Hepatocyte (in vitro differentiated cells): ENCODE measurements at regions not wholly inside any gene's neighbourhood (a gene's known extent, or its start where the extent isn't known, plus 50 kb on each side); places are given as distances from the start of the nearest gene placed in this dataset.
A peak's percentile ranks its signal among the peaks of the same experiment; 100 is the strongest.

Experiments used
- DNase-seq: peaks from one replicate; pipeline ENCODE4 v3.0.0-alpha.2; 2016; ENCODE audit warnings: low spot score
- H2AFZ ChIP-seq: fragments of 200-600 bp; sonication (generic); 2 replicates; pipeline ENCODE4 v1.6.0; 2016; ENCODE audit warnings: antibody characterized with exemption, mild to moderate bottlenecking
- H3K27ac ChIP-seq: fragments of 200-600 bp; sonication (generic); 2 replicates; pipeline ENCODE4 v1.5.1; 2016; ENCODE audit warnings: mild to moderate bottlenecking
- H3K27me3 ChIP-seq: fragments of 200-600 bp; sonication (generic); 2 replicates; pipeline ENCODE4 v1.6.1; 2016
- H3K36me3 ChIP-seq: fragments of 200-600 bp; sonication (generic); replicated peaks from 2 replicates; pipeline ENCODE4 v1.5.1; 2016; ENCODE audit warnings: low read depth; ENCODE audit not compliant: insufficient read depth
- H3K4me1 ChIP-seq: fragments of 200-600 bp; sonication (generic); 2 replicates; pipeline ENCODE4 v1.5.1; 2016; ENCODE audit warnings: mild to moderate bottlenecking, moderate library complexity; ENCODE audit not compliant: insufficient read depth
- H3K4me2 ChIP-seq: fragments of 200-600 bp; sonication (generic); 2 replicates; pipeline ENCODE4 v1.6.0; 2016
- H3K4me3 ChIP-seq: fragments of 200-600 bp; sonication (generic); 2 replicates; pipeline ENCODE4 v1.5.1; 2016; ENCODE audit warnings: mild to moderate bottlenecking
- H3K79me2 ChIP-seq: fragments of 200-600 bp; sonication (generic); 2 replicates; pipeline ENCODE4 v1.6.0; 2017; ENCODE audit warnings: mild to moderate bottlenecking
- H3K9me2 ChIP-seq: fragments of 200-600 bp; sonication (generic); replicated peaks from 2 replicates; pipeline ENCODE4 v1.6.0; 2017; ENCODE audit warnings: mild to moderate bottlenecking; ENCODE audit not compliant: insufficient read depth
- H3K9me3 ChIP-seq: fragments of 200-600 bp; sonication (generic); 2 replicates; pipeline ENCODE4 v1.5.1; 2016; ENCODE audit warnings: low read depth, mild to moderate bottlenecking
- H4K20me1 ChIP-seq: fragments of 200-600 bp; sonication (generic); 2 replicates; pipeline ENCODE4 v1.6.0; 2016; ENCODE audit warnings: mild to moderate bottlenecking; ENCODE audit not compliant: insufficient read depth, poor library complexity, severe bottlenecking
- EZH2 ChIP-seq: fragments of 200-600 bp; sonication (generic); IDR thresholded peaks from 2 replicates; pipeline ENCODE4 v1.6.1; 2016; ENCODE audit warnings: antibody characterized with exemption, mild to moderate bottlenecking, borderline replicate concordance
- EZH2phosphoT487 ChIP-seq: fragments of 200-600 bp; sonication (generic); IDR thresholded peaks from one replicate; pipeline ENCODE4 v1.6.1; 2018; ENCODE audit warnings: antibody characterized with exemption, mild to moderate bottlenecking, low read depth, moderate library complexity; ENCODE audit not compliant: unreplicated experiment, severe bottlenecking
- WGBS: methylation state at CpG from one replicate; pipeline ENCODE4 v1.1.6; 2016; ENCODE audit warnings: low lambda C conversion rate; ENCODE audit errors: missing lambda C conversion rate; 5-methylcytosine and 5-hydroxymethylcytosine counted together
- TF ChIP-seq, protein P1 (sequence below): fragments of 200-600 bp; sonication (generic); IDR thresholded peaks from 2 replicates; pipeline ENCODE4 v1.5.1; 2016; ENCODE audit warnings: antibody characterized with exemption, mild to moderate bottlenecking; ENCODE audit not compliant: poor library complexity

DNA sequence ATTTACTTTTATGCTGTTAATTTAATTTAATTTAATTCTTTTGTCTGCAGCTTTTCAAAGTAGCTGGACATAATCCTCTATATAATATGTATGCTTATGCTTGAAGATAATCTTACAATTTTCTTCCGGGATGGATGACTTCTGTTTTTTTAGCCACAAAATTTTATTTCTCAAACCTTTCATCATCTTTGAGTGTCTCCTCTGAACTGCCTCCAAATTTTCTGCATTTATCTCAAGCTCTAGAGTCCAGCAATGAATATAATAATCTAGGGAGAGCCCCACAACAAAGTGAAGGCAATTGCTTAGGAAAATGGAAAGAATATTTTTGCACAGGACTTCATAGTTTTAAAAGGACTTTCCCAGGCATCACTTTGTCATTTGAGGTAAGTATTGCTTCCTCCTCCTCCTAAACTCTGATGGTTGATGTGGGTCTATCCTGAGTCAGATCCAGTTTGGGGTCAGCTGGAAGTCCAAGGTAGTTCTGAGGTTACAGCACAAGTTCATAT is 53.7 kb upstream of the FAM3C start:
- H3K27ac ChIP-seq: peak overlapping the region; percentile 7

DNA sequence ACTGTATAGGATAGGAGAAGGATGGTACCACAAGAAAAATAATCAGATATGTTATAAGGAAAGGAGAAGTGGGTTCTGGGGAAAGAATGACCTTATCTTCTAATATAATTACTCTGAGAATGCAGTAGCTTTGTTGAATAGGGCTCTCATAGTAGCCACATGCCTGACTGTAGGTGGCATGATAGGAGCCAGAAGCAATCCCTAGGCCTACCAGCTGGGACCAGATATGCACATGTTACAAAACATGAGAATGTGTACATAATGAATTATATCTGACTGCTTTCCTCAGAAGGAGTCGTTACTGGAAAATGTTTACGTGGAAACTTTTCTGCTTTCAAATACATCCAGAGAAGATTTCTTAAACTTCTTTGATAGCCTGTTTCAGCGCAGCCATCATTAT is 53.2 kb upstream of the FAM3C start:
- Histone ChIP-seq H3K27ac (peak overlapping the region; percentile 7), H4K20me1 (no peaks in the 10 kb centered on the region), H2AFZ (no peak overlapping the region), H3K4me2 (no peak overlapping the region), H3K4me3 (no peak overlapping the region), H3K36me3 (no peaks in the 10 kb centered on the region), H3K9me3 (no peaks in the 10 kb centered on the region), H3K79me2 (no peaks in the 10 kb centered on the region), H3K9me2 (no peaks in the 10 kb centered on the region), H3K4me1 (no peaks in the 10 kb centered on the region), H3K27me3 (no peaks in the 10 kb centered on the region)
- peak; percentile 34 for DNase-seq
- TF ChIP-seq, protein P1, sequence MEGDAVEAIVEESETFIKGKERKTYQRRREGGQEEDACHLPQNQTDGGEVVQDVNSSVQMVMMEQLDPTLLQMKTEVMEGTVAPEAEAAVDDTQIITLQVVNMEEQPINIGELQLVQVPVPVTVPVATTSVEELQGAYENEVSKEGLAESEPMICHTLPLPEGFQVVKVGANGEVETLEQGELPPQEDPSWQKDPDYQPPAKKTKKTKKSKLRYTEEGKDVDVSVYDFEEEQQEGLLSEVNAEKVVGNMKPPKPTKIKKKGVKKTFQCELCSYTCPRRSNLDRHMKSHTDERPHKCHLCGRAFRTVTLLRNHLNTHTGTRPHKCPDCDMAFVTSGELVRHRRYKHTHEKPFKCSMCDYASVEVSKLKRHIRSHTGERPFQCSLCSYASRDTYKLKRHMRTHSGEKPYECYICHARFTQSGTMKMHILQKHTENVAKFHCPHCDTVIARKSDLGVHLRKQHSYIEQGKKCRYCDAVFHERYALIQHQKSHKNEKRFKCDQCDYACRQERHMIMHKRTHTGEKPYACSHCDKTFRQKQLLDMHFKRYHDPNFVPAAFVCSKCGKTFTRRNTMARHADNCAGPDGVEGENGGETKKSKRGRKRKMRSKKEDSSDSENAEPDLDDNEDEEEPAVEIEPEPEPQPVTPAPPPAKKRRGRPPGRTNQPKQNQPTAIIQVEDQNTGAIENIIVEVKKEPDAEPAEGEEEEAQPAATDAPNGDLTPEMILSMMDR: peak; percentile 27
- TF ChIP-seq EZH2phosphoT487: no peak
- no peak for TF ChIP-seq EZH2
- WGBS: 79% methylated on average over 3 of the region's 3 CpGs

More for the DNA sequence above, 53.7 kb upstream of the FAM3C start:
- no peak for DNase-seq
- no peaks in the 10 kb centered on the region for H3K9me3 ChIP-seq
- no peak overlapping the region for H3K4me3 ChIP-seq
- no peaks in the 10 kb centered on the region for H3K36me3 ChIP-seq
- no peaks in the 10 kb centered on the region for H4K20me1 ChIP-seq
- H3K27me3 ChIP-seq: no peaks in the 10 kb centered on the region
- no peaks in the 10 kb centered on the region for H3K9me2 ChIP-seq
- TF ChIP-seq EZH2phosphoT487: no peak
- TF ChIP-seq, protein P1: no peak
- TF ChIP-seq EZH2: no peak
- H2AFZ ChIP-seq: no peak overlapping the region
- WGBS: 72% methylated on average over 1 of the region's 1 CpG
- H3K4me2 ChIP-seq: no peak overlapping the region
- no peaks in the 10 kb centered on the region for H3K79me2 ChIP-seq
- H3K4me1 ChIP-seq: no peaks in the 10 kb centered on the region

DNA sequence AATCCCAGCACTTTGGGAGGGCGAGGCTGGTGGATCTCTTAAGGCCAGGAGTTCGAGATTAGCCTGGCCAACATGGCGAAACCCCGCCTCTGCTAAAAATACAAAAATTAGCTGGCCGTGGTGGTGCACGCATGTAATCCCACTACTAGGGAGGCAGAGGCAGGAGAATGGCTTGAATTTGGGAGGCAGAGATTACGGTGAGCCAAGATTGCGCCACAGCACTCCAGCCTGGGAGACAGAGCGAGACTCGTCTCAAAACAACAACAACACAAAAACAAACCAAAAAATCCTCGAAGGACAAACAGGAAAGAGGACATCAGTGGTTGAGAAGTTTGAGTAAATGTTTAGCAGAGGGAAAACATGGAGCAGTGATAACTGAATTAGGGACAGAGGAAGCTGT is 52.3 kb upstream of the FAM3C start:
- no peaks in the 10 kb centered on the region for H4K20me1 ChIP-seq
- WGBS: 94% methylated on average over 11 of the region's 11 CpGs
- no peaks in the 10 kb centered on the region for H3K9me2 ChIP-seq
- H2AFZ ChIP-seq: no peak overlapping the region
- no peak for DNase-seq
- H3K79me2 ChIP-seq: no peaks in the 10 kb centered on the region
- no peaks in the 10 kb centered on the region for H3K27me3 ChIP-seq
- no peaks in the 10 kb centered on the region for H3K36me3 ChIP-seq
- H3K9me3 ChIP-seq: no peaks in the 10 kb centered on the region
- TF ChIP-seq EZH2phosphoT487: no peak
- TF ChIP-seq, protein P1: no peak
- TF ChIP-seq EZH2: no peak
- H3K4me3 ChIP-seq: no peak overlapping the region
- no peak overlapping the region for H3K27ac ChIP-seq
- no peak overlapping the region for H3K4me2 ChIP-seq
- H3K4me1 ChIP-seq: no peaks in the 10 kb centered on the region

DNA sequence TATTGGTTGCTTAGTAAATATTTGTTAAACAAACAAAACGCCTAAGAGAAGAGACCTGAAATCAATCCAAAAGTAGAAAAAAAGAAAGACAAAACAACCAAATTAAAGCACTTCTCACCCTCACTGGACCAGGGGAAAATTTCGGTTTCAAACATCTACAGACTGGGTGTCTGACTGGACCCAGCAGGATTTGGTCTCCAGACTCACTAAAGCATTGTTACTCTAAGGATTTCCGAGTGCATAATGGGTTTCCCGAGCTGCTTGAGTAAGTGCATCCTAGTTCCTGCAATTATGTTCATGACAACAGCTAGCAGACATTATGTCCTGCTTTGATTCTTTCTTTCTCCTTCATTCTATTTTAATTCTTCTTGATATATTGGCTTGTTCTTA is 51.8 kb upstream of the FAM3C start:
- TF ChIP-seq EZH2phosphoT487: no peak
- no peak for TF ChIP-seq EZH2
- TF ChIP-seq, protein P1: no peak
- Histone ChIP-seq H4K20me1 (no peaks in the 10 kb centered on the region), H3K79me2 (no peaks in the 10 kb centered on the region), H3K27ac (no peak overlapping the region), H3K4me1 (no peaks in the 10 kb centered on the region), H3K4me3 (no peak overlapping the region), H3K36me3 (no peaks in the 10 kb centered on the region), H3K4me2 (no peak overlapping the region), H3K27me3 (no peaks in the 10 kb centered on the region), H3K9me3 (no peaks in the 10 kb centered on the region), H3K9me2 (no peaks in the 10 kb centered on the region), H2AFZ (no peak overlapping the region)
- WGBS: 74% methylated on average over 4 of the region's 4 CpGs
- no peak for DNase-seq
